Esophagus squamous epithelium (tissue), 4 donors: ENCODE measurements at regions not wholly inside any gene's neighbourhood (a gene's known extent, or its start where the extent isn't known, plus 50 kb on each side); places are given as distances from the start of the nearest gene placed in this dataset.

Experiments used
- CTCF ChIP-seq, 6 experiments: fragments of 450-650 bp in 4 of 6; fragments of 200-600 bp in 2 of 6; sonication (generic) in 2 of 6; IDR thresholded peaks; one replicate each; pipeline ENCODE4 v1.5.1; 2016 to 2019; ENCODE audit warnings: antibody characterized with exemption in 6 of 6, mild to moderate bottlenecking in 4 of 6, moderate library complexity in 4 of 6
- POLR2A ChIP-seq, 4 donors: fragments of 450-650 bp; IDR thresholded peaks; one replicate each; pipeline ENCODE4 v1.6.1; 2017; ENCODE audit warnings: antibody characterized with exemption in 4 of 4, mild to moderate bottlenecking in 4 of 4, moderate library complexity in 3 of 4

- TF ChIP-seq POLR2A (IDR thresholded peaks at IDR 0.05) = no peak
- no peak for TF ChIP-seq CTCF (IDR thresholded peaks at IDR 0.05)
These were observed 84.5 kb upstream of the OLIG2 start for GRCh38 chr21:32941263-32941662.
